ENCODE measurements at regions not wholly inside any gene's neighbourhood (a gene's known extent, or its start where the extent isn't known, plus 50 kb on each side); places are given as distances from the start of the nearest gene placed in this dataset.

DNA sequence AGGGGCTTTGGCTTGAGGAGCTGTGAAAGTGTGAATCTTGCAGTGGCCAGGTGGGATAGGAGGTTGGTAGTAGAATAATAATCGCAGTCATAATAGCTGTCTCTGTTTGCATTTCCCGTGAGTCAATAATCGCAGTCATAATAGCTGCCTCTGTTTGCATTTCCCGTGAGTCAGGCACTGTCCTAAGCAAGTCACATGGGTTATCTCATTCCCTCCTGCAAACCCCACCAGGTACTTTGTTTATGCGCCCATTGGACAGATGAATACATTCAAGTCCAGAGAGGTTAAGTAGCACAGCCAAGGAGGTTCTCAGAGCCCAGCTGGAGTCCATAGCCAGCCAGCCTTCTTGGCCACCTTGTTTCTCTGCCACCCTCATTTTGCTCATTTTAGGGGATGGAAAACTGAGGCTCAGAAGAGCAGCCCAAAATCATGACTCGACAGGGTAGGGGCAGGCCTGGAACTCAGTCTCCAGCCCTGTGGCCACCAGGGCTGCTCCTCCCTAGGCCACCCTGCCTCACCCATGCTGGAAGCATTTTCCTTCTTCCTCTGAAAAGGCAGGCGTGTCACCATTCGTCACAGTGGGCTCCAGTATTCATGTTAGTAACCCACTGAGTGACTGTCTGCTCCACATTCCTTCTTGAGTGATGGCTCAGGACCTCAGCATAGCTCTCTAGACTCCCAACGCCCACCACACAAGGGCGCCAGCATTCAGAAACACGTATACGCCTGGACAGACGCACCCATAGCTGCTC lies 206.2 kb downstream of the URI1 start:
- no peak for ATAC-seq

DNA sequence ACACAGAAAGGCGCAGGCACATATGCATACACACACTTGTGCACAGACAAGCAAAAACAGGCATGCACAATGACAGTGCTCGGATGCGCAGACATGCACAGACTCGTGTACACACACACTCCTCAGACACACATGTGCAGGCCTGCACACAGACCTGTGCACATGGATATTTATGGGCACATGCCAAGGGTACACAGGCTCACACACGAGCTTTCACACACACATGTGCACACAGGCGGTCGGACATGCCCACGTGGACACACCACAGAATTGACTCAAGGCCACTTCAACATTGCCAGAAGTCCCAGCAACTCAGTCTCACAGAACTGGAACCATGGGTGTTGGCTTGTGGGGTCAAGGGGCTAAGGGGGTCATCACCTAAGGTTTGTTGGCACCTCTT lies 206.8 kb downstream of the URI1 start:
- peaks cover 0 to 1% of the 10 kb centered on the region in 2 donors for H3K27me3 Mint-ChIP-seq (ENCODE audit: low read depth in 2 of 2)
- DNase-seq (no peak), ATAC-seq (no peak)
- Histone ChIP-seq H3K27me3 (ENCODE audit: control insufficient read depth, insufficient read depth, low read length) (no peaks in the 10 kb centered on the region), H3K36me3 (ENCODE audit: control insufficient read depth, insufficient read depth, low read length) (no peaks in the 10 kb centered on the region), H3K27ac (ENCODE audit: low read length) (no peak overlapping the region), H3K4me3 (ENCODE audit: low read length) (no peak overlapping the region), H3K9me3 (ENCODE audit: control insufficient read depth, insufficient read depth, low read length) (no peaks in the 10 kb centered on the region), H3K4me1 (ENCODE audit: control insufficient read depth, insufficient read depth, low read length) (no peaks in the 10 kb centered on the region)
- no peaks in the 10 kb centered on the region for H3K4me1 Mint-ChIP-seq
- WGBS (ENCODE audit: insufficient coverage), result 88% methylated on average over 8 of the region's 8 CpGs
- no peaks in the 10 kb centered on the region for H3K9me3 Mint-ChIP-seq
- no peak overlapping the region for H3K4me3 Mint-ChIP-seq
- no peak for TF ChIP-seq CTCF (IDR thresholded peaks at IDR 0.05)
- H3K36me3 Mint-ChIP-seq, result no peaks in the 10 kb centered on the region
- H3K27ac Mint-ChIP-seq, result no peak overlapping the region
- intact Hi-C loops (cut with micrococcal nuclease), result no loop called here

More for the DNA sequence above, 206.2 kb downstream of the URI1 start:
- Histone ChIP-seq H3K27me3 (ENCODE audit: control insufficient read depth, insufficient read depth, low read length) (no peaks in the 10 kb centered on the region), H3K36me3 (ENCODE audit: control insufficient read depth, insufficient read depth, low read length) (no peaks in the 10 kb centered on the region), H3K4me1 (ENCODE audit: control insufficient read depth, insufficient read depth, low read length) (no peaks in the 10 kb centered on the region), H3K4me3 (ENCODE audit: low read length) (no peak overlapping the region), H3K27ac (ENCODE audit: low read length) (no peak overlapping the region), H3K9me3 (ENCODE audit: control insufficient read depth, insufficient read depth, low read length) (no peaks in the 10 kb centered on the region)
- Mint-ChIP-seq H3K27ac (no peak overlapping the region), H3K27me3 (ENCODE audit: low read depth in 2 of 2) (no peaks in the 10 kb centered on the region), H3K36me3 (no peaks in the 10 kb centered on the region), H3K4me3 (no peak overlapping the region), H3K4me1 (no peaks in the 10 kb centered on the region), H3K9me3 (no peaks in the 10 kb centered on the region)
- DNase-seq, result no peak
- intact Hi-C loops (cut with micrococcal nuclease), result no loop called here
- whole genome bisulfite sequencing (ENCODE audit: insufficient coverage), result 89% methylated on average over 11 of the region's 13 CpGs
- no peak for TF ChIP-seq CTCF (IDR thresholded peaks at IDR 0.05)

GRCh38 chr19:30149300-30149699 lies 207.3 kb downstream of the URI1 start:
- no peaks in the 10 kb centered on the region for H3K9me3 Mint-ChIP-seq
- no peak overlapping the region for H3K4me3 Mint-ChIP-seq
- H3K27ac Mint-ChIP-seq, result no peak overlapping the region
- H3K27ac ChIP-seq (ENCODE audit: low read length), result no peak overlapping the region
- TF ChIP-seq CTCF (IDR thresholded peaks at IDR 0.05), result no peak
- H3K4me3 ChIP-seq (ENCODE audit: low read length), result no peak overlapping the region
- no peaks in the 10 kb centered on the region for H3K4me1 Mint-ChIP-seq
- ATAC-seq (no peak), DNase-seq (no peak)
- 74% methylated on average over 6 of the region's 6 CpGs for WGBS (ENCODE audit: insufficient coverage)
- intact Hi-C loops (cut with micrococcal nuclease), result no loop called here
- no peaks in the 10 kb centered on the region for H3K27me3 ChIP-seq (ENCODE audit: control insufficient read depth, insufficient read depth, low read length)
- H3K4me1 ChIP-seq (ENCODE audit: control insufficient read depth, insufficient read depth, low read length), result no peaks in the 10 kb centered on the region
- no peaks in the 10 kb centered on the region for H3K36me3 Mint-ChIP-seq
- no peaks in the 10 kb centered on the region for H3K36me3 ChIP-seq (ENCODE audit: control insufficient read depth, insufficient read depth, low read length)
- H3K9me3 ChIP-seq (ENCODE audit: control insufficient read depth, insufficient read depth, low read length), result no peaks in the 10 kb centered on the region
- peaks cover 0 to 6% of the 10 kb centered on the region in 2 donors for H3K27me3 Mint-ChIP-seq (ENCODE audit: low read depth in 2 of 2)

DNA sequence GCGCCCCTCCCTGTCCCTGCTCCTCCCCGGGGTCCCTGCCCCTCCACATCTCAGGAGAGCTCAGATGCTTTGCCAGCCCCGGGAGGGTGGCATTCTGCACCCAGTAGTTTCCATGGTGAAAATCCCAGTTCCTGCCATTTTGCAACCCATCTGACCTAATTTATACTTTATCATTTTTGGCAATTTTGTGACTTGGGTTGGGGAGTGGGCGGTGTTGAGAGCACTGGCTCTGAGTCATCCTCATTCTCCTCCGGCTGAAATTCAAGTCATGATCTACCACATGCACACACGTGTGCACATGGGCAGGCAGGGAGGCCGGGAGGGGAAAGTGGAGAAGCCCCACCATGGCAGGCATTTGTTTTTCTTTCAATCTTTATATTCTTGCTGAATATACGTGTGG lies 208.6 kb downstream of the URI1 start:
- no peaks in the 10 kb centered on the region for H3K4me1 Mint-ChIP-seq
- H3K27ac Mint-ChIP-seq, result no peak overlapping the region
- H3K9me3 Mint-ChIP-seq, result no peaks in the 10 kb centered on the region
- TF ChIP-seq CTCF (IDR thresholded peaks at IDR 0.05), result no peak
- no peaks in the 10 kb centered on the region for H3K36me3 Mint-ChIP-seq
- no peaks in the 10 kb centered on the region for H3K27me3 ChIP-seq (ENCODE audit: control insufficient read depth, insufficient read depth, low read length)
- no peaks in the 10 kb centered on the region for H3K9me3 ChIP-seq (ENCODE audit: control insufficient read depth, insufficient read depth, low read length)
- intact Hi-C loops (cut with micrococcal nuclease), result no loop called here
- WGBS (ENCODE audit: insufficient coverage), result 69% methylated on average over 6 of the region's 8 CpGs
- H3K27ac ChIP-seq (ENCODE audit: low read length), result no peak overlapping the region
- no peak for ATAC-seq
- no peaks in the 10 kb centered on the region for H3K4me1 ChIP-seq (ENCODE audit: control insufficient read depth, insufficient read depth, low read length)
- no peak overlapping the region for H3K4me3 ChIP-seq (ENCODE audit: low read length)
- peaks cover 0 to 12% of the 10 kb centered on the region in 2 donors for H3K27me3 Mint-ChIP-seq (ENCODE audit: low read depth in 2 of 2)
- no peaks in the 10 kb centered on the region for H3K36me3 ChIP-seq (ENCODE audit: control insufficient read depth, insufficient read depth, low read length)
- DNase-seq, result no peak
- H3K4me3 Mint-ChIP-seq, result no peak overlapping the region
